Fibroblast of gingiva (primary cell): ENCODE measurements at regions not wholly inside any gene's neighbourhood (a gene's known extent, or its start where the extent isn't known, plus 50 kb on each side); places are given as distances from the start of the nearest gene placed in this dataset.

ENCODE experiments used
- DNase-seq: peaks from one replicate; pipeline ENCODE4 v3.0.0-alpha.2; 2011; ENCODE audit warnings: low read depth

- DNase-seq = no peak
These were observed 332.8 kb downstream of the SMOC2 start for GRCh38 chr6:168773788-168774187.

GRCh38 chr6:168765752-168766151 is 324.8 kb downstream of the SMOC2 start:
- DNase-seq = no peak

GRCh38 chr6:168756009-168756634 is 315.1 kb downstream of the SMOC2 start:
- DNase-seq = no peak

GRCh38 chr6:168746643-168747042 is 305.7 kb downstream of the SMOC2 start:
- DNase-seq = no peak

GRCh38 chr6:168746013-168746412 is 305.0 kb downstream of the SMOC2 start:
- no peak for DNase-seq

GRCh38 chr6:168744861-168745260 is 303.9 kb downstream of the SMOC2 start:
- no peak for DNase-seq

- no peak for DNase-seq
These were observed 301.2 kb downstream of the SMOC2 start for GRCh38 chr6:168741942-168742782.

- DNase-seq = no peak
These were observed 300.3 kb downstream of the SMOC2 start for GRCh38 chr6:168741305-168741704.

GRCh38 chr6:168739381-168739780 is 298.4 kb downstream of the SMOC2 start:
- DNase-seq = no peak

- no peak for DNase-seq
These were observed 296.5 kb downstream of the SMOC2 start for GRCh38 chr6:168737481-168737880.

GRCh38 chr6:168737014-168737413 is 296.0 kb downstream of the SMOC2 start:
- no peak for DNase-seq

GRCh38 chr6:168736039-168736438 is 295.1 kb downstream of the SMOC2 start:
- DNase-seq = no peak

- DNase-seq = no peak
These were observed 294.4 kb downstream of the SMOC2 start for GRCh38 chr6:168735268-168735949.

GRCh38 chr6:168734523-168734922 is 293.5 kb downstream of the SMOC2 start:
- DNase-seq = no peak

- no peak for DNase-seq
These were observed 291.7 kb downstream of the SMOC2 start for GRCh38 chr6:168732676-168733075.

GRCh38 chr6:168730931-168731716 is 290.1 kb downstream of the SMOC2 start:
- no peak for DNase-seq

- no peak for DNase-seq
These were observed 287.1 kb downstream of the SMOC2 start for GRCh38 chr6:168728056-168728455.

- no peak for DNase-seq
These were observed 285.4 kb downstream of the SMOC2 start for GRCh38 chr6:168726312-168726856.

- DNase-seq = no peak
These were observed 284.8 kb downstream of the SMOC2 start for GRCh38 chr6:168725802-168726201.

GRCh38 chr6:168724669-168725570 is 283.9 kb downstream of the SMOC2 start:
- DNase-seq = no peak

- no peak for DNase-seq
These were observed 283.0 kb downstream of the SMOC2 start for GRCh38 chr6:168724033-168724432.
